ENCODE measurements at regions not wholly inside any gene's neighbourhood (a gene's known extent, or its start where the extent isn't known, plus 50 kb on each side); places are given as distances from the start of the nearest gene placed in this dataset.

DNA sequence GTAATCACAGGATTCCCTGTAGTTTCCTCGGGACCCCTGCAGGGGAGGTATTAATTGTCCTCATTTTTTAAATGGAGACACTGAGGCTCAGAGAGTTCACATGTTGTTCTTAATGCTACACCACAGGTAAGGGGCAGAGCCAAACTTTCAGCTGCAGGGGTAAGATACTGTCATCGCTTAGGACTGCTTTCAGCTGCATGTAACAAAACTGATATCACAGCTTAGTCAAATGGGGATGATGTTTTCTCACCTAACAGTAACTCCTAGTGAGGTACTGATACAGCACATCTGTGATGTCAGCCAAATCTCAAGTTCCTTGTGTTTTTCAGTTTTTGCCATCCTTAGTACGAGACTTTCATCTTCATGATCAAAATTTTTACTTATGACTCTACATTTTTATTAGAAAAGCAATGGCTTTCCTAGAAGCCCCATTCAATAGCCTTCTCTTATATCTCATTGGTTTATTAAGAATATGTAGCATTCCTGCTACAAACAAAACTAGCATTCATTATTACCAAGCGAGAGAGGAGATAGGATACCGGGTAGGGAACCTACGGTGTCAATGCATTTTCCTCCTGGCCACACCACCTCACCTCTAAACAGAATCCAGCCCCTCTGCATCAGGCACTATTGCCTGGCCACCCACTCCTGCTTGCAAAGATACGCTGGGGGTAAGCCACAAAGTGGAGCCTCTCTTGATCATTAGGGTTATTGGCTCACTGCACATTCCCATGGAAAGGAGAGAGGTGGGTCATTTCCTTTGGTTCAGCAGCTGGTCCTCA lies 557.5 kb downstream of the CD83 start:
- no peak for TF ChIP-seq EZH2 (IDR thresholded peaks at IDR 0.05; ENCODE audit: borderline replicate concordance, insufficient read depth, low read length, poor library complexity, severe bottlenecking)
- TF ChIP-seq TAF1 (IDR thresholded peaks at IDR 0.05; ENCODE audit: low read depth), result no peak
- no peak for TF ChIP-seq POLR2AphosphoS5 (IDR thresholded peaks at IDR 0.05)
- TF ChIP-seq RAD21 (conservative IDR thresholded peaks at IDR 0.05), result no peak
- TF ChIP-seq EP300 (conservative IDR thresholded peaks at IDR 0.05; ENCODE audit: poor library complexity, severe bottlenecking), result no peak
- TF ChIP-seq, protein P1, sequence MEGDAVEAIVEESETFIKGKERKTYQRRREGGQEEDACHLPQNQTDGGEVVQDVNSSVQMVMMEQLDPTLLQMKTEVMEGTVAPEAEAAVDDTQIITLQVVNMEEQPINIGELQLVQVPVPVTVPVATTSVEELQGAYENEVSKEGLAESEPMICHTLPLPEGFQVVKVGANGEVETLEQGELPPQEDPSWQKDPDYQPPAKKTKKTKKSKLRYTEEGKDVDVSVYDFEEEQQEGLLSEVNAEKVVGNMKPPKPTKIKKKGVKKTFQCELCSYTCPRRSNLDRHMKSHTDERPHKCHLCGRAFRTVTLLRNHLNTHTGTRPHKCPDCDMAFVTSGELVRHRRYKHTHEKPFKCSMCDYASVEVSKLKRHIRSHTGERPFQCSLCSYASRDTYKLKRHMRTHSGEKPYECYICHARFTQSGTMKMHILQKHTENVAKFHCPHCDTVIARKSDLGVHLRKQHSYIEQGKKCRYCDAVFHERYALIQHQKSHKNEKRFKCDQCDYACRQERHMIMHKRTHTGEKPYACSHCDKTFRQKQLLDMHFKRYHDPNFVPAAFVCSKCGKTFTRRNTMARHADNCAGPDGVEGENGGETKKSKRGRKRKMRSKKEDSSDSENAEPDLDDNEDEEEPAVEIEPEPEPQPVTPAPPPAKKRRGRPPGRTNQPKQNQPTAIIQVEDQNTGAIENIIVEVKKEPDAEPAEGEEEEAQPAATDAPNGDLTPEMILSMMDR (IDR thresholded peaks at IDR 0.05; ENCODE audit: poor library complexity, severe bottlenecking), result no peak
- TF ChIP-seq MXI1 (conservative IDR thresholded peaks at IDR 0.05; ENCODE audit: poor library complexity, severe bottlenecking), result no peak
- no peak for TF ChIP-seq SMC3 (conservative IDR thresholded peaks at IDR 0.05; ENCODE audit: poor library complexity)
- TF ChIP-seq, protein P2, sequence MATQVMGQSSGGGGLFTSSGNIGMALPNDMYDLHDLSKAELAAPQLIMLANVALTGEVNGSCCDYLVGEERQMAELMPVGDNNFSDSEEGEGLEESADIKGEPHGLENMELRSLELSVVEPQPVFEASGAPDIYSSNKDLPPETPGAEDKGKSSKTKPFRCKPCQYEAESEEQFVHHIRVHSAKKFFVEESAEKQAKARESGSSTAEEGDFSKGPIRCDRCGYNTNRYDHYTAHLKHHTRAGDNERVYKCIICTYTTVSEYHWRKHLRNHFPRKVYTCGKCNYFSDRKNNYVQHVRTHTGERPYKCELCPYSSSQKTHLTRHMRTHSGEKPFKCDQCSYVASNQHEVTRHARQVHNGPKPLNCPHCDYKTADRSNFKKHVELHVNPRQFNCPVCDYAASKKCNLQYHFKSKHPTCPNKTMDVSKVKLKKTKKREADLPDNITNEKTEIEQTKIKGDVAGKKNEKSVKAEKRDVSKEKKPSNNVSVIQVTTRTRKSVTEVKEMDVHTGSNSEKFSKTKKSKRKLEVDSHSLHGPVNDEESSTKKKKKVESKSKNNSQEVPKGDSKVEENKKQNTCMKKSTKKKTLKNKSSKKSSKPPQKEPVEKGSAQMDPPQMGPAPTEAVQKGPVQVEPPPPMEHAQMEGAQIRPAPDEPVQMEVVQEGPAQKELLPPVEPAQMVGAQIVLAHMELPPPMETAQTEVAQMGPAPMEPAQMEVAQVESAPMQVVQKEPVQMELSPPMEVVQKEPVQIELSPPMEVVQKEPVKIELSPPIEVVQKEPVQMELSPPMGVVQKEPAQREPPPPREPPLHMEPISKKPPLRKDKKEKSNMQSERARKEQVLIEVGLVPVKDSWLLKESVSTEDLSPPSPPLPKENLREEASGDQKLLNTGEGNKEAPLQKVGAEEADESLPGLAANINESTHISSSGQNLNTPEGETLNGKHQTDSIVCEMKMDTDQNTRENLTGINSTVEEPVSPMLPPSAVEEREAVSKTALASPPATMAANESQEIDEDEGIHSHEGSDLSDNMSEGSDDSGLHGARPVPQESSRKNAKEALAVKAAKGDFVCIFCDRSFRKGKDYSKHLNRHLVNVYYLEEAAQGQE (IDR thresholded peaks at IDR 0.05; ENCODE audit: borderline replicate concordance), result no peak

DNA sequence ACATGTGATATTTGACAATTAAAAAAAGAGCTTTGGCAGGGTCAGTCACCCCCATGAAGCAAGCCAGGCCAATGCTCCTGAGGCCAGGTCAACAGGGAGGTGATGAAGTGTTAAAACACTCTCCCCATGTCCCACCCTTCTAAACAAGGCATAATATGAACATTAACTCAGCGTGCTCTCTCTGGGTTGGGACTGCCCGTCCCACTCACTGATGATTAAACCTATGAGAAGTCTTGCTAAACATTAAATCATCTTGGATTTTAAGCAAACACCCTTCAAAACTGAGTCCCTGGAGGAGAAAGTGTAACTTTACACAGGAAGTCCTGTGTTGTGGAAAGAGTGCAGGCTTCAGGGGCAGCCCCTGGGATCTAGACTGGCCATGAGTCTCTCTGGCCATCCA lies 558.5 kb downstream of the CD83 start:
- H3K4me3 ChIP-seq (ENCODE audit: low read length), result no peak overlapping the region
- no peaks in the 10 kb centered on the region for H3K9me2 ChIP-seq (ENCODE audit: insufficient read depth, low read length)
- H3K36me3 ChIP-seq (ENCODE audit: insufficient read depth, low read length), result no peaks in the 10 kb centered on the region
- no peaks in the 10 kb centered on the region for H3K27me3 ChIP-seq (ENCODE audit: insufficient read depth, low read depth, low read length)
- no peak overlapping the region for H3K9ac ChIP-seq (ENCODE audit: low read length)
- H3K27ac ChIP-seq (ENCODE audit: low read length), result no peak overlapping the region
- no peaks in the 10 kb centered on the region for H3K9me3 ChIP-seq (ENCODE audit: low read length)
- no peaks in the 10 kb centered on the region for H3F3A ChIP-seq (ENCODE audit: insufficient read depth, low read length, poor library complexity, severe bottlenecking)
- TF ChIP-seq RAD21 (conservative IDR thresholded peaks at IDR 0.05), result no peak
- no peak for TF ChIP-seq EP300 (conservative IDR thresholded peaks at IDR 0.05; ENCODE audit: poor library complexity, severe bottlenecking)
- TF ChIP-seq, protein P2 (IDR thresholded peaks at IDR 0.05; ENCODE audit: borderline replicate concordance), result no peak
- TF ChIP-seq, protein P1 (IDR thresholded peaks at IDR 0.05; ENCODE audit: poor library complexity, severe bottlenecking), result no peak
- TF ChIP-seq EZH2 (IDR thresholded peaks at IDR 0.05; ENCODE audit: borderline replicate concordance, insufficient read depth, low read length, poor library complexity, severe bottlenecking), result no peak
- TF ChIP-seq SMC3 (conservative IDR thresholded peaks at IDR 0.05; ENCODE audit: poor library complexity), result no peak
- TF ChIP-seq TAF1 (IDR thresholded peaks at IDR 0.05; ENCODE audit: low read depth), result no peak
- no peak for TF ChIP-seq POLR2AphosphoS5 (IDR thresholded peaks at IDR 0.05)
- no peak for TF ChIP-seq MXI1 (conservative IDR thresholded peaks at IDR 0.05; ENCODE audit: poor library complexity, severe bottlenecking)
- H4K20me1 ChIP-seq (ENCODE audit: insufficient read depth), result no peaks in the 10 kb centered on the region
- H3K4me2 ChIP-seq (ENCODE audit: low read length), result no peak overlapping the region
- H3K79me2 ChIP-seq (replicated peaks; ENCODE audit: insufficient read depth, low read length), result no peaks in the 10 kb centered on the region
- no peak overlapping the region for H2AFZ ChIP-seq (ENCODE audit: low read depth, low read length)

More for the DNA sequence above, 557.5 kb downstream of the CD83 start:
- Histone ChIP-seq H3K4me2 (ENCODE audit: low read length) (no peak overlapping the region), H3K9me3 (ENCODE audit: low read length) (no peaks in the 10 kb centered on the region), H3K27ac (ENCODE audit: low read length) (no peak overlapping the region), H3K79me2 (replicated peaks; ENCODE audit: insufficient read depth, low read length) (no peaks in the 10 kb centered on the region), H4K20me1 (ENCODE audit: insufficient read depth) (no peaks in the 10 kb centered on the region), H3K9me2 (ENCODE audit: insufficient read depth, low read length) (no peaks in the 10 kb centered on the region), H3K4me3 (ENCODE audit: low read length) (no peak overlapping the region), H3F3A (ENCODE audit: insufficient read depth, low read length, poor library complexity, severe bottlenecking) (no peaks in the 10 kb centered on the region), H3K36me3 (ENCODE audit: insufficient read depth, low read length) (no peaks in the 10 kb centered on the region), H2AFZ (ENCODE audit: low read depth, low read length) (no peak overlapping the region), H3K9ac (ENCODE audit: low read length) (no peak overlapping the region), H3K27me3 (ENCODE audit: insufficient read depth, low read depth, low read length) (no peaks in the 10 kb centered on the region)
